Activated naive CD8-positive, alpha-beta T cell treated with anti-CD3 and anti-CD28 coated beads for 36 hours (primary cell): ENCODE measurements at regions not wholly inside any gene's neighbourhood (a gene's known extent, or its start where the extent isn't known, plus 50 kb on each side); places are given as distances from the start of the nearest gene placed in this dataset.

ENCODE experiments used
- DNase-seq: peaks from one replicate; pipeline ENCODE4 v3.0.0; 2021
- H3K27ac Mint-ChIP-seq: one replicate; pipeline ENCODE4 v1.8.0; 2022; ENCODE audit warnings: mild to moderate bottlenecking, moderate library complexity, mixed read lengths
- H3K27me3 Mint-ChIP-seq: one replicate; pipeline ENCODE4 v1.8.0; 2022; ENCODE audit warnings: mild to moderate bottlenecking, mixed read lengths
- H3K36me3 Mint-ChIP-seq: one replicate; pipeline ENCODE4 v1.8.0; 2021; ENCODE audit warnings: mild to moderate bottlenecking, mixed read lengths
- H3K4me1 Mint-ChIP-seq: one replicate; pipeline ENCODE4 v1.8.0; 2021; ENCODE audit warnings: mixed read lengths
- H3K4me3 Mint-ChIP-seq: one replicate; pipeline ENCODE4 v1.8.0; 2022; ENCODE audit warnings: mild to moderate bottlenecking, moderate library complexity, mixed read lengths
- H3K9me3 Mint-ChIP-seq: one replicate; pipeline ENCODE4 v1.8.0; 2022; ENCODE audit warnings: mixed read lengths

DNA sequence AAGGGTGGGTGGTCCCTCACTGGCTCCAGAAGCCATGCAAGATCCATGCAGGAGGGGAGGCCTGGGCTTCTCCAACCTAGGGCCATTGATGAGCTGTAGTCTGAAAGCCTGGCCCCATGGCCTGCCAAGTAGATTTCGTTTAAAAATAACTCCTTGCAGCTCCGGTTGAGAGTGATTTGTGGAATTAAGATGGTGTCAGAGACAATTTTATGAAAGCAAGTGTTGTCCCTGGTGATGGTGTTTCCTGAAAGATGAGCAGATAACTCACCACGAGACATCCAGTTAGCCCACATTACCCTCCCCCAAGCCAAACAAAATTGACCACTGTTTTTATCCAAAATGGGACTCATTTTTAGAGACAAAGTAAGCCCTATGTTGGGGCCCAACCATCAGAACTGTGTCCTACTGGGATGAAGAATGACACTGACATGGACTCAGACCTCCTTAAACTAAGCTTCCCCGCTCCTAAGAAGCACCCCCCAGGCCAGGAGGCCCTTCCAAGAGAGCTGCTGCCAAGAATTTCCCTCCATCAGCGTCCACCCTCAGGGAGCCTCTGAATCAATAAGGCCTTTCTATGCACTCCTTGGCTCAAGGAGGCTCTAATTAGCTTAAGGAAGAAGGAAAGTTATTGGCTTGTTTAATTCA lies 174.2 kb upstream of the NCAM1 start:
- no peaks in the 10 kb centered on the region for H3K36me3 Mint-ChIP-seq
- H3K9me3 Mint-ChIP-seq: no peaks in the 10 kb centered on the region
- H3K27ac Mint-ChIP-seq: no peak overlapping the region
- no peak for DNase-seq
- H3K27me3 Mint-ChIP-seq: no peaks in the 10 kb centered on the region
- no peaks in the 10 kb centered on the region for H3K4me1 Mint-ChIP-seq
- H3K4me3 Mint-ChIP-seq: no peak overlapping the region

DNA sequence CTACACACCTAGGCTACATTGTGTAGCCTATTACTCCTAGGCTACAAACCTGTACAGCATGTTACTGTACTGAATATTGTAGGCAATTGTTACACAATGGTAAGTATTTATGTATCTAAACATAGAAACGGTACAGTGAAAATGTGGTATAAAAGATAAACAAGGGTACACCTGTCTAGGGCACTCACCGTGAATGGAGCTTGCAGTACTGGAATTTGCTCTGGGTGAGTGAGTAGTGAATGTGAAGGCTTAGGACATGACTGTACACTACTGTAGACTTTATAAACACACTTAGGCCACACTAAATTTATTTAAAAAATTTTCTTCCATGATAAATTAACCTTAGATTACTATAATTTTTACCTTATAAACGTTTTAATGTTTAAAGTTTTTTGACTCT lies 171.7 kb upstream of the NCAM1 start:
- H3K27ac Mint-ChIP-seq: no peak overlapping the region
- no peak for DNase-seq
- no peaks in the 10 kb centered on the region for H3K4me1 Mint-ChIP-seq
- no peaks in the 10 kb centered on the region for H3K9me3 Mint-ChIP-seq
- H3K27me3 Mint-ChIP-seq: no peaks in the 10 kb centered on the region
- no peaks in the 10 kb centered on the region for H3K36me3 Mint-ChIP-seq
- H3K4me3 Mint-ChIP-seq: no peak overlapping the region

DNA sequence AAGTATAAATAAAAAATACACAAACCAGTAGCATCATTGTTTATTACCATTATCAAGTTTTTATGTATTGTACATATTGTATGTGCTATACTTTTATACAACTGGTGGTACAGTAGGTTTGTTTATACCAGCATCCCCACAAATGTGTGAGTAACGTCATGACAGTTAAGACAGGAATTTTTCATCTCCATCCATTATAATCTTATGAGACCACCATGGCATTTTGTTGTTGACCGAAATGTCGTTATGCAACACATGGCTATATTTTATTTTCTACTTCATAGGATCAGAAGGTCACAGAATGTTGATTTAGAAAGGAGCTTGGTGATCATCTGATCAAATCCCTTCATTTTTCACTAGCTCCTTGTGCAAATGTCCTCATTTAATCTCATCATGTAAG lies 170.9 kb upstream of the NCAM1 start:
- H3K9me3 Mint-ChIP-seq: no peaks in the 10 kb centered on the region
- DNase-seq: no peak
- H3K36me3 Mint-ChIP-seq: no peaks in the 10 kb centered on the region
- H3K27ac Mint-ChIP-seq: no peak overlapping the region
- H3K4me3 Mint-ChIP-seq: no peak overlapping the region
- H3K27me3 Mint-ChIP-seq: no peaks in the 10 kb centered on the region
- H3K4me1 Mint-ChIP-seq: no peaks in the 10 kb centered on the region

DNA sequence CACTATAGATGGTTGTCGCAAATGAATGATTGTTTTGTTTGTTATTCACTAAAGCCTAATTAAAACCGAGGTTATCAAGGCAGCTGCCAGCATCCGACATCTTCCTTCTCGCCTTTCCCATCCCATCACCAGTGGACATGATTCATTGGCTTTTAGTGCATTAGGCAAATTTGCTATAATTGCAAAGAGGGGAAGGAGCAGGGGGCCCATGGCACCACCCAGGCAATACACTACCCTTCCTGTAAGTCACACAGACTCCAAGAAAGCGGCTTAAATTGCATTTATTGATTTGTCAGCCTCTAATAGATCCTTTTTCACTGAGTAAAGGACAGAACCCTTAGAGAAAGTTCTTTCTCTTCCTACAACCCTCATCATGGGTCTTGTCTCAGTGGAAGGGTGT lies 169.2 kb upstream of the NCAM1 start:
- no peaks in the 10 kb centered on the region for H3K9me3 Mint-ChIP-seq
- no peak for DNase-seq
- H3K4me1 Mint-ChIP-seq: no peaks in the 10 kb centered on the region
- H3K27ac Mint-ChIP-seq: no peak overlapping the region
- no peaks in the 10 kb centered on the region for H3K36me3 Mint-ChIP-seq
- H3K4me3 Mint-ChIP-seq: no peak overlapping the region
- H3K27me3 Mint-ChIP-seq: no peaks in the 10 kb centered on the region

DNA sequence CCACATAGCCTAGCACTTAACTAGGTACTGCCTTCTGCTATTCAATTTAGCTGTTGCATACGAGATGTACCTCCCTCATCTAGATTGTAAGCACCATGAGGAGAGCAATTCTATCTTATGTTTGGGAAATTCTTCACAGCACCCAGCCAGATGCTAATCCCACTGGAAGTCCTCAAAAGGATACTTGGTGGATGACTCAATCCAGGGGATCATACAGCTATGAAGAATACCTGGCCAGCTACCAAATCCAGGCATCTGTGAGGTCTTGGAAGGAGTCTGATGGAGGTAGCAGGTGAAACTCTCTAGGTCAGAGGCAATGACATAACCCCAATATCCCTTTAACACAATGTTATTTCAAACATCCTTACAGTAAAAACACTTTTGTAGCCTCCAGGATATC lies 167.8 kb upstream of the NCAM1 start:
- no peaks in the 10 kb centered on the region for H3K9me3 Mint-ChIP-seq
- H3K4me3 Mint-ChIP-seq: no peak overlapping the region
- no peak for DNase-seq
- H3K27ac Mint-ChIP-seq: no peak overlapping the region
- no peaks in the 10 kb centered on the region for H3K36me3 Mint-ChIP-seq
- H3K4me1 Mint-ChIP-seq: no peaks in the 10 kb centered on the region
- no peaks in the 10 kb centered on the region for H3K27me3 Mint-ChIP-seq

DNA sequence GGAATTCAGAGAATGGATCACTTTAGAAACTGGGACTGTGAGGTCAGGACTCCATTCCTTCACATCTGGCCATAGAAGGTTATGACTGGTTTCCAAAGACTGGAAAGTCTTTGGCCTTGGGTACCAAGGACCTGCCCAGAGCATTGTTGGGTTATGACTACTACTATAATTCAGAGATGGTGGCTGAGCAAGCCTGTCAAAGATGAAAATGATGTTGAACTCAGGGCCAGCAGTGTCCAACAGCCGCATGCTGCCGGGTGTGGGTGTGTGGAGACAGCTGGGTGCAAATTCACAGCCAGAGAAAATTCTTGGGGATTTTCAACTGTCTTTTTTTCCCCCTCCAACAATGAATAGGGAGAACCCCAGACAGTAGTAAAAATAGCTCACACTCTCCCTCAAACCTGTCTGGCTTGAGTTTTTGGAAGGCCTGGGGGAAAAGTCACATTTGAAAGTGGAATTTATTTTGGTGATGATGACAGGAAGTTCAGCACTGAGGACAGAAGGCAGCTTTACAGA lies 166.8 kb upstream of the NCAM1 start:
- H3K36me3 Mint-ChIP-seq: no peaks in the 10 kb centered on the region
- no peaks in the 10 kb centered on the region for H3K27me3 Mint-ChIP-seq
- H3K4me1 Mint-ChIP-seq: no peaks in the 10 kb centered on the region
- H3K27ac Mint-ChIP-seq: no peak overlapping the region
- no peaks in the 10 kb centered on the region for H3K9me3 Mint-ChIP-seq
- H3K4me3 Mint-ChIP-seq: no peak overlapping the region
- no peak for DNase-seq

DNA sequence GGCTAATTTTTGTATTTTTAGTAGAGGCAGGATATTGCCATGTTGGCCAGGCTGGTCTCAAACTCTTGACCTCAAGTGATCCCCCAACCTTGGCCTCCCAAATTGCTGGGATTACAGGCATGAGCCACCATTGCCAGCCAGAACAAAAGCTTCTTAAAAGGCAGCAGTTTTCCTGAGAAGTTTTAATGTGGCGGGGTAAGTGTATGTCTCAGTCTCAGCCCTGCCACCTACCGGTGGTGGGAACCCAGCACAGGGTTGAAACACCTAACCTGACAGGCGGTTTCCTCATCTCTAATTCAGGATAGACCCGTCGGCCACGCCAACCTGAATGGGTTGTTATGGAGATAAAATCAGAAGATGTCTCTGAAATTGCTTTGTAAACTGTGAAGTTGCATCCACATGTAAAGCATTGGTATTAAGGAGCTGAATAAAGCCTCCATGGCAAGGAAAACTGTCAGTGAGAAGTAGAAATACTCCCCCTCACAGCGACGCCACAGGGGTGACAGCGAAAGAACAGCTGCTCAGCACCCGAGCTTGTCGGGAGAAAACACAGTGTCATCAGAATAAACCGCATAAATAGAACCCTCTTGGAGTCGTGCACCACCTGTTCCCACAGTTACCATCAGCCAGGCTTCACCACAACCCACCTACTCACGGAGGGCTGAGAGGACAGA lies 165.9 kb upstream of the NCAM1 start:
- Mint-ChIP-seq H3K9me3 (no peaks in the 10 kb centered on the region), H3K36me3 (no peaks in the 10 kb centered on the region), H3K27me3 (no peaks in the 10 kb centered on the region), H3K4me3 (no peak overlapping the region), H3K4me1 (no peaks in the 10 kb centered on the region), H3K27ac (no peak overlapping the region)
- DNase-seq: peak; percentile 3

DNA sequence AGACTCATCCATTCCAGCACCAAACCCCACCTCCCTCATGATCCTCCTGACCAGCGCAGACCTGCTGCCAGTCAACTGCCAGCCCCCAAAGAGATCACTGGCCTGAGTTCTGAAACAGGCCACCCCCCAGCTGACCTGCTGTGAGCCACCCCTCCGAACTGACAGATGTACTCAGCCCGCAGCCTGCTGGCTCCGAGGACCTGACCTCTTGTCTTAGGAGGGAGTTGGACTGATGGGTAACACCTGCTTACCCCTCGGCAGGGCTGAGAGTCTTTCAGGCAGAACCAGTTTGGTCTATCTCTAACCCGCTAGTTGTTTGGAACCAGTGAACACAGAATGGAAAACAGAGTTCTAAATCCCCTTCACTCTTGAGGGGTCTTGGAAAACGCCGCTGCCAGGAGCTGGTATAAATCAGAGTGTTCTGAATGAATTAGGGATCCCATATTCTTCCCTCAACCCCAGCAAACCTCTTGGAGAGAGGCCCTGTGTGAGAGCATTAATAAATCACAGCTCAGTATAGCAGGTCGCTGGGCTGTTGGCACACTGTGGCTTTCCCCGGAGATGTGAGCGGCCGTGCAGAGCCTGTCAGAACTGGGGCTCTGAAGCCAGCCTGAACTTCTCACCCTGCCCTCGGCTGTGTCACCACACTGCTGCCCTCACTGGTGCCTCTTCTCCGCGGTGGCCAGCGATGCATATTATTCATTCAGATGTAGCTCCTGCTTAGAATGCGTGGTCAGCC lies 165.1 kb upstream of the NCAM1 start:
- no peak overlapping the region for H3K4me3 Mint-ChIP-seq
- H3K4me1 Mint-ChIP-seq: no peaks in the 10 kb centered on the region
- no peak for DNase-seq
- no peaks in the 10 kb centered on the region for H3K36me3 Mint-ChIP-seq
- peaks cover 5% of the 10 kb centered on the region for H3K27me3 Mint-ChIP-seq
- H3K9me3 Mint-ChIP-seq: no peaks in the 10 kb centered on the region
- H3K27ac Mint-ChIP-seq: no peak overlapping the region

DNA sequence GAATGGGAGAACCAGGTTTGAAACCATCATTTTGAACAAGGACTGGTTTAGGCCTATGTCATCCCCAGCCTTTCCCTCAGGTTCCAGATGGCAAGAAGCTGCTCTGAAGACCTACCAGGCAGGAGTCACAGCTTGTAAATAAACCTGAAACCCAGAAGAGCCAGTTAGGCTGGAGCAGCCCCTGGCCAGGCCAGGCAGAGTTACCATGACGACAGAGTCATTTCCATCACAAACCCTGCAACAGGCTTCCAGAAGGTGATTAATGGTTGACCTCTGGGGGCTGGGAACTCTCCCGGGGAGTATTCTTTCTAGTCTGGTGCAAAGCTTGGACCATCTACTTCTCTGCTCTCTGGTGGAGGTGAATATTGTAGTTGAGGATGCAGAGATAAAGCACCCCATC lies 164.1 kb upstream of the NCAM1 start:
- no peak overlapping the region for H3K27ac Mint-ChIP-seq
- peaks cover 5% of the 10 kb centered on the region for H3K27me3 Mint-ChIP-seq
- DNase-seq: no peak
- no peaks in the 10 kb centered on the region for H3K9me3 Mint-ChIP-seq
- no peak overlapping the region for H3K4me3 Mint-ChIP-seq
- no peaks in the 10 kb centered on the region for H3K4me1 Mint-ChIP-seq
- no peaks in the 10 kb centered on the region for H3K36me3 Mint-ChIP-seq

DNA sequence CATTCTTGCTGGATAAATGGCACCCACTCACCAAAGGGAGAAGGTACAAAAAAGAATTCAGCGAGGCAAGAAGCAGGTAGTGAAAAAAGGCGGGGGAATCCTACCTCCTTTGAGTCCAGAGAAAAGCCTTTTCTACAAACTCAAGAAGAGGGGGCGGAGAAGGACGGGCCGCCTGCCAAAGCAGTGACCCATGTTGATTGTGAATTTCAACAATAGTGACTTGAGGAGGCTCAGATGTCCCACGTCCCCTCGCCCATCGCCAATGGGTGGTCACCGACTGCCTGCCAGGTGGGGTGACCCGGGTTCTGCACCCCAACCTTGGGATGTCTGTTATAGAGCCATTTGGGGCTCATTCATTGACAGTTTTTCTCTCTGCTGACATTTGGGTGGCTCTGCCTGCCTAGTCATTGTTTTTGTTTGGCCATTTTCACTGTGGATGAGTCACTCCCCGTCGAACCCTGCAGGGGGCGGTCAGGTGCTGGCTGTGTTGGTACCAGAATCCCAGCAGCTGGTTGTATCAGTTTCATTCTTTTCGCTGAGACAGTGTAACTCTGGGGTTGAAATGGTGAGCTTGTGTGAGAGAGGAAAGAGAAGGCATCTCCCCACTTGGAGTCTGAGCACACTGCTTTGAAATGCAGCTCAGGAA lies 163.4 kb upstream of the NCAM1 start:
- H3K36me3 Mint-ChIP-seq: no peaks in the 10 kb centered on the region
- no peak overlapping the region for H3K4me3 Mint-ChIP-seq
- peaks cover 5% of the 10 kb centered on the region for H3K27me3 Mint-ChIP-seq
- peak; percentile 8 for DNase-seq
- H3K9me3 Mint-ChIP-seq: no peaks in the 10 kb centered on the region
- no peaks in the 10 kb centered on the region for H3K4me1 Mint-ChIP-seq
- H3K27ac Mint-ChIP-seq: no peak overlapping the region

DNA sequence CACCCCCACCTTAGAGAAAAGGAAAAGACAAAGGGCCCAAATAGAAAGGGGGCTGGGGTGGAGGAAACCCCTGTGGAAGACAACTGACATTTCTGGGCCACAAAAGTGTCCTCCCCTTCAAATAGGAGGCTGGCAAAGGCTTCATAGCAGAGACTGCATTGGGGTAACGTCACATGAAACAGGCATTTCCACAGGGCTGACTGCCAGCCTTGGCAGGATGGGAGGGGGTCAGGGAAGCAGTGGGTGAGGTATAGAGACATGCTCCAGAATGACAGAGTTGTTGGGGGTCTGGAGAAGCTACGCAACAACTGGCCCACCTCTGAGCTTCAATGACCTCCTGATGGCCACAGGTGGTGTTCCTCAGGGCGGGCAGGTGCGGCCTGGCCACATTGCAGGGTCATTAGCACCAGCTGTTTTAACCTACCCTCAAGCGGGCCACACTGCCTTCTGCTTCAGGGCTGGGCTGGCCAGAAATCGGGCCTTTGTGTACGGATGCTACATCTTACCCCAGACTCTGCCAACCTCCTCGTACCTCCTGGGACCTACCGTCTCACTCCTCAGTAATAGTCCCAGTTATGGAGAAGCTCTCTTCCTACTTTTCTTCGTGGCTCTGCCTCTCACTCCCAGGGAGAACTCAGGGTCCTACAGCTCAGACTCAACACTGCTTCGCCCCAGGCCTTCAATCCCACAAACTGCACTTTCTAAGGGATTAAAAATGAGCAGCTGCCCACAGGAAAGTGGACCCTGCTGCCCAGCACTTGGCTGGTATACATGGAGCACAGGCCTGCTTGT lies 160.0 kb upstream of the NCAM1 start:
- no peak overlapping the region for H3K27ac Mint-ChIP-seq
- no peaks in the 10 kb centered on the region for H3K4me1 Mint-ChIP-seq
- no peaks in the 10 kb centered on the region for H3K9me3 Mint-ChIP-seq
- H3K36me3 Mint-ChIP-seq: no peaks in the 10 kb centered on the region
- DNase-seq: no peak
- peaks cover 5% of the 10 kb centered on the region for H3K27me3 Mint-ChIP-seq
- no peak overlapping the region for H3K4me3 Mint-ChIP-seq

DNA sequence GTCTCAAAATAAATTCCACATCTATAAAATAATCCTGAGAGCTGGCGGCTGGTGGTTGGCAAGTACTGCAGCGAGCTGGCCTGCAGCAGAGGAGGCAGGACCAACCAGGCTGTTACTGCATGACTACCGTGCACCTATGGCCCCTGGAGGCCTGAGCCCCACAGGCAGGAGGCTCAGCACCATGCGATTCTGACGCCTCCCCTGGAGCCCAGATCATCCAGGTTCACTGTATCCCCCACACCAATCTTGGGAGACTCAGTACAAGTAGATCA lies 159.5 kb upstream of the NCAM1 start:
- no peak overlapping the region for H3K4me3 Mint-ChIP-seq
- no peak overlapping the region for H3K27ac Mint-ChIP-seq
- H3K27me3 Mint-ChIP-seq: peaks cover 5% of the 10 kb centered on the region
- H3K9me3 Mint-ChIP-seq: no peaks in the 10 kb centered on the region
- no peak for DNase-seq
- H3K4me1 Mint-ChIP-seq: no peaks in the 10 kb centered on the region
- no peaks in the 10 kb centered on the region for H3K36me3 Mint-ChIP-seq

DNA sequence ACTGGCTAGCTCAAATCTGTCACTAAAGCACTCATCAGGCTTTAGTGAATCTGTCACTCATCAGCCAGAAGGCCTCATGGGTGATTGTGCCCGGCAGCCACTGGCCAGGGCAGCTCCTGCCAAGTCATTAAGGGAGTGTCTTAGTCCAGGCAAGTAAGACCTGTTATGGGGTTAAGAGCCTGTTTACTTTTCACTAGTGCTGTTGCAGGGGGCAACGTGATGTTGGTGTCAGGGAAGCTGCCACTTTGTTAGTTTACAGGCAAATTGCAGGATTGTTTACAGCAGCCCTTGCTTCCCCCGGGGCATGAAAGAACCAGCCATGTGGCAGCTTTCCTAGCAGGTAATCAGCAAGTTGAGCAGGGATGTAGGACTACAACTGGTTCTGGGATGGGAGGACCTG lies 155.6 kb upstream of the NCAM1 start:
- no peak overlapping the region for H3K4me3 Mint-ChIP-seq
- H3K27me3 Mint-ChIP-seq: peaks cover 2% of the 10 kb centered on the region
- H3K27ac Mint-ChIP-seq: no peak overlapping the region

DNA sequence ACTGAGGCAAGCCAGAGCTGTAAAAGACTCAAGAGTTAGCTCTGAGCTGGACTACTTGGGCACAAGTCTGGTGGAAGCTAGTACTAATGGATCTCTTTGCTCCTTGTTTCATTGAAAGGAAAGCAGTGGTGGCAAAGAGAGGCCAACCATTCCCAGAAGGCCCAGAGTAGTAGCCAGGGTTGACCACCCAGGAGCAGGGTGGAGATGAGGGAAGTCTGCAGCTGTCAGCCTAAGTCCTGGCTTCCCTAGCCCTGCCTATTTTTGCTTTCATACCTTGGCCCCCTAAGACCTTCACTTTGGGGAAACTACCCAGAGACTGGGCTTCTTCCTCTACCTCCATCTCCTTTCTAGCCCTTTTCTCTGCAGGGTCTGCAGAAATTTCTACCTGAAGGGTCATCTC lies 155.0 kb upstream of the NCAM1 start:
- H3K27me3 Mint-ChIP-seq: no peaks in the 10 kb centered on the region
- no peak for DNase-seq
- no peaks in the 10 kb centered on the region for H3K4me1 Mint-ChIP-seq
- no peaks in the 10 kb centered on the region for H3K36me3 Mint-ChIP-seq
- H3K27ac Mint-ChIP-seq: no peak overlapping the region
- H3K4me3 Mint-ChIP-seq: no peak overlapping the region
- no peaks in the 10 kb centered on the region for H3K9me3 Mint-ChIP-seq

More for the DNA sequence above, 155.6 kb upstream of the NCAM1 start:
- DNase-seq: no peak
- Mint-ChIP-seq H3K9me3 (no peaks in the 10 kb centered on the region), H3K4me1 (no peaks in the 10 kb centered on the region), H3K36me3 (no peaks in the 10 kb centered on the region)

DNA sequence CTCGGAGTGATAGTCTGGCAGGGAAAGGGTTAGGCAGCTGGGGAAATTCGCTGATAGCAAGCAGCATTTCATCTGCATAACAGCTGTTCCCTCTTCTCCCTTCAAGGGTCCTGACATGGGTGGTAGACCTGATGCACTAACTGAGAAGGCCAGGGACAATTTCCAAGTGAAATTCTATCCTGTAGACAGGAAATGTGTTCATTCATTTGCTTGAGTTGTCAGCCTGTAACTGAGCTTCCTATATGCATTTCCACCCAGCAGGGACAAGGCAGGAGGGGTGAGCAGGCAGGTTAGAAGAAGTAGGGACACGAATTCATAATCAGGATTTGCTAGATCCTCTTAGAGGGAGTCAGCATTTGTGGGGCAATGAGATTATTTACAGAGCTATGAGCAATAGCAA lies 154.3 kb upstream of the NCAM1 start:
- H3K36me3 Mint-ChIP-seq: no peaks in the 10 kb centered on the region
- H3K4me1 Mint-ChIP-seq: no peaks in the 10 kb centered on the region
- DNase-seq: no peak
- H3K4me3 Mint-ChIP-seq: no peak overlapping the region
- H3K27ac Mint-ChIP-seq: no peak overlapping the region
- no peaks in the 10 kb centered on the region for H3K27me3 Mint-ChIP-seq
- H3K9me3 Mint-ChIP-seq: no peaks in the 10 kb centered on the region
